Activated naive CD8-positive, alpha-beta T cell treated with anti-CD3 and anti-CD28 coated beads, Interleukin-2, amount 50 U/mL, for 24 hours (primary cell): ENCODE measurements at regions not wholly inside any gene's neighbourhood (a gene's known extent, or its start where the extent isn't known, plus 50 kb on each side); places are given as distances from the start of the nearest gene placed in this dataset.

ENCODE experiments used
- ATAC-seq: fragments of 150-1000 bp; cut with Tn5 transposase; one replicate; pipeline ENCODE4 v1.10.0; 2021
- DNase-seq: peaks from one replicate; pipeline ENCODE4 v3.0.0; 2021
- H3K27ac Mint-ChIP-seq: one replicate; pipeline ENCODE4 v1.8.0; 2021; ENCODE audit warnings: mild to moderate bottlenecking, mixed read lengths
- H3K27me3 Mint-ChIP-seq: one replicate; pipeline ENCODE4 v1.8.0; 2021; ENCODE audit warnings: mixed read lengths
- H3K36me3 Mint-ChIP-seq: one replicate; pipeline ENCODE4 v1.8.0; 2021; ENCODE audit warnings: low read depth, mixed read lengths
- H3K4me1 Mint-ChIP-seq: one replicate; pipeline ENCODE4 v1.8.0; 2021; ENCODE audit warnings: mixed read lengths
- H3K4me3 Mint-ChIP-seq: one replicate; pipeline ENCODE4 v1.8.0; 2021; ENCODE audit warnings: mild to moderate bottlenecking, moderate library complexity, mixed read lengths
- H3K9me3 Mint-ChIP-seq: one replicate; pipeline ENCODE4 v1.8.0; 2021; ENCODE audit warnings: mixed read lengths

- Mint-ChIP-seq H3K9me3 (peaks cover 10% of the 10 kb centered on the region), H3K27me3 (peaks cover 2% of the 10 kb centered on the region), H3K36me3 (no peaks in the 10 kb centered on the region), H3K27ac (no peak overlapping the region), H3K4me3 (no peak overlapping the region), H3K4me1 (no peaks in the 10 kb centered on the region)
- DNase-seq (no peak), ATAC-seq (no peak)
These were observed 520.8 kb upstream of the KIRREL3 start for GRCh38 chr11:127521413-127521812.

- ATAC-seq = no peak
- H3K27ac Mint-ChIP-seq = no peak overlapping the region
- no peaks in the 10 kb centered on the region for H3K9me3 Mint-ChIP-seq
- no peak for DNase-seq
- H3K4me1 Mint-ChIP-seq = no peaks in the 10 kb centered on the region
- H3K36me3 Mint-ChIP-seq = no peaks in the 10 kb centered on the region
- no peak overlapping the region for H3K4me3 Mint-ChIP-seq
- H3K27me3 Mint-ChIP-seq = no peaks in the 10 kb centered on the region
These were observed 507.3 kb upstream of the KIRREL3 start for GRCh38 chr11:127507851-127508250.

GRCh38 chr11:127506647-127507046, 506.1 kb upstream of the KIRREL3 start:
- Mint-ChIP-seq H3K9me3 (no peaks in the 10 kb centered on the region), H3K4me3 (no peak overlapping the region), H3K27ac (no peak overlapping the region), H3K4me1 (no peaks in the 10 kb centered on the region), H3K36me3 (no peaks in the 10 kb centered on the region), H3K27me3 (no peaks in the 10 kb centered on the region)
- DNase-seq = no peak
- ATAC-seq = no peak

GRCh38 chr11:127506126-127506525, 505.6 kb upstream of the KIRREL3 start:
- H3K4me3 Mint-ChIP-seq = no peak overlapping the region
- H3K27me3 Mint-ChIP-seq = no peaks in the 10 kb centered on the region
- DNase-seq (no peak), ATAC-seq (no peak)
- H3K4me1 Mint-ChIP-seq = no peaks in the 10 kb centered on the region
- H3K27ac Mint-ChIP-seq = no peak overlapping the region
- no peaks in the 10 kb centered on the region for H3K36me3 Mint-ChIP-seq
- H3K9me3 Mint-ChIP-seq = no peaks in the 10 kb centered on the region

GRCh38 chr11:127496165-127496564, 495.6 kb upstream of the KIRREL3 start:
- Mint-ChIP-seq H3K9me3 (peaks cover 7% of the 10 kb centered on the region), H3K4me3 (no peak overlapping the region), H3K27me3 (no peaks in the 10 kb centered on the region), H3K27ac (no peak overlapping the region), H3K36me3 (no peaks in the 10 kb centered on the region), H3K4me1 (no peaks in the 10 kb centered on the region)
- DNase-seq = no peak
- no peak for ATAC-seq

- Mint-ChIP-seq H3K4me3 (no peak overlapping the region), H3K4me1 (no peaks in the 10 kb centered on the region), H3K27ac (no peak overlapping the region), H3K27me3 (no peaks in the 10 kb centered on the region), H3K36me3 (no peaks in the 10 kb centered on the region), H3K9me3 (peaks cover 8% of the 10 kb centered on the region)
- ATAC-seq = no peak
- DNase-seq = no peak
These were observed 492.9 kb upstream of the KIRREL3 start for GRCh38 chr11:127493330-127494022.

GRCh38 chr11:127492029-127492428, 491.5 kb upstream of the KIRREL3 start:
- H3K9me3 Mint-ChIP-seq = peaks cover 8% of the 10 kb centered on the region
- H3K36me3 Mint-ChIP-seq = no peaks in the 10 kb centered on the region
- no peak for DNase-seq

GRCh38 chr11:127491589-127491988, 491.0 kb upstream of the KIRREL3 start:
- H3K4me3 Mint-ChIP-seq = no peak overlapping the region
- H3K27me3 Mint-ChIP-seq = no peaks in the 10 kb centered on the region
- DNase-seq (no peak), ATAC-seq (no peak)
- H3K27ac Mint-ChIP-seq = no peak overlapping the region
- no peaks in the 10 kb centered on the region for H3K4me1 Mint-ChIP-seq
- H3K9me3 Mint-ChIP-seq = peaks cover 8% of the 10 kb centered on the region
- H3K36me3 Mint-ChIP-seq = no peaks in the 10 kb centered on the region

More at GRCh38 chr11:127492029-127492428, 491.5 kb upstream of the KIRREL3 start:
- Mint-ChIP-seq H3K27ac (no peak overlapping the region), H3K27me3 (no peaks in the 10 kb centered on the region), H3K4me1 (no peaks in the 10 kb centered on the region), H3K4me3 (no peak overlapping the region)
- no peak for ATAC-seq

GRCh38 chr11:127490896-127491295, 490.3 kb upstream of the KIRREL3 start:
- no peak for DNase-seq
- H3K27me3 Mint-ChIP-seq = no peaks in the 10 kb centered on the region
- no peak overlapping the region for H3K4me3 Mint-ChIP-seq
- no peaks in the 10 kb centered on the region for H3K36me3 Mint-ChIP-seq
- peaks cover 8% of the 10 kb centered on the region for H3K9me3 Mint-ChIP-seq
- H3K27ac Mint-ChIP-seq = no peak overlapping the region
- H3K4me1 Mint-ChIP-seq = no peaks in the 10 kb centered on the region
- no peak for ATAC-seq

- Mint-ChIP-seq H3K27me3 (no peaks in the 10 kb centered on the region), H3K9me3 (no peaks in the 10 kb centered on the region), H3K36me3 (no peaks in the 10 kb centered on the region), H3K27ac (no peak overlapping the region), H3K4me1 (no peaks in the 10 kb centered on the region), H3K4me3 (no peak overlapping the region)
- DNase-seq = no peak
- ATAC-seq = no peak
These were observed 485.0 kb upstream of the KIRREL3 start for GRCh38 chr11:127485541-127485940.

- no peaks in the 10 kb centered on the region for H3K9me3 Mint-ChIP-seq
- H3K4me1 Mint-ChIP-seq = no peaks in the 10 kb centered on the region
- no peak overlapping the region for H3K27ac Mint-ChIP-seq
- ATAC-seq (no peak), DNase-seq (no peak)
- H3K4me3 Mint-ChIP-seq = no peak overlapping the region
- no peaks in the 10 kb centered on the region for H3K36me3 Mint-ChIP-seq
- H3K27me3 Mint-ChIP-seq = no peaks in the 10 kb centered on the region
These were observed 480.8 kb upstream of the KIRREL3 start for GRCh38 chr11:127481391-127481790.

GRCh38 chr11:127478826-127479225, 478.3 kb upstream of the KIRREL3 start:
- Mint-ChIP-seq H3K9me3 (no peaks in the 10 kb centered on the region), H3K4me1 (no peaks in the 10 kb centered on the region), H3K27me3 (no peaks in the 10 kb centered on the region), H3K4me3 (no peak overlapping the region), H3K36me3 (no peaks in the 10 kb centered on the region), H3K27ac (no peak overlapping the region)
- ATAC-seq (no peak), DNase-seq (no peak)

- no peak overlapping the region for H3K4me3 Mint-ChIP-seq
- H3K36me3 Mint-ChIP-seq = no peaks in the 10 kb centered on the region
- no peak overlapping the region for H3K27ac Mint-ChIP-seq
- DNase-seq (no peak), ATAC-seq (no peak)
- H3K4me1 Mint-ChIP-seq = no peaks in the 10 kb centered on the region
- H3K27me3 Mint-ChIP-seq = no peaks in the 10 kb centered on the region
- H3K9me3 Mint-ChIP-seq = no peaks in the 10 kb centered on the region
These were observed 474.2 kb upstream of the KIRREL3 start for GRCh38 chr11:127474766-127475165.

GRCh38 chr11:127472505-127472904, 471.9 kb upstream of the KIRREL3 start:
- H3K4me1 Mint-ChIP-seq = no peaks in the 10 kb centered on the region
- no peak for ATAC-seq
- no peak overlapping the region for H3K27ac Mint-ChIP-seq

GRCh38 chr11:127471662-127472061, 471.1 kb upstream of the KIRREL3 start:
- ATAC-seq = no peak
- Mint-ChIP-seq H3K9me3 (no peaks in the 10 kb centered on the region), H3K4me1 (no peaks in the 10 kb centered on the region), H3K4me3 (no peak overlapping the region), H3K36me3 (no peaks in the 10 kb centered on the region), H3K27me3 (no peaks in the 10 kb centered on the region), H3K27ac (no peak overlapping the region)
- no peak for DNase-seq

More at GRCh38 chr11:127472505-127472904, 471.9 kb upstream of the KIRREL3 start:
- Mint-ChIP-seq H3K27me3 (no peaks in the 10 kb centered on the region), H3K36me3 (no peaks in the 10 kb centered on the region), H3K9me3 (no peaks in the 10 kb centered on the region), H3K4me3 (no peak overlapping the region)
- no peak for DNase-seq
